GM18505 (cell line): ENCODE measurements at regions not wholly inside any gene's neighbourhood (a gene's known extent, or its start where the extent isn't known, plus 50 kb on each side); places are given as distances from the start of the nearest gene placed in this dataset.

Experiments used
- ATAC-seq: cut with Tn5 transposase; IDR thresholded peaks from one replicate; pipeline ENCODE4 v1.9.1; 2021; ENCODE audit not compliant: unreplicated experiment
- POLR2A ChIP-seq: IDR thresholded peaks from 4 replicates; pipeline ENCODE4 v1.6.1; 2011; ENCODE audit warnings: borderline replicate concordance; ENCODE audit not compliant: insufficient read depth, insufficient read length; ENCODE audit errors: extremely low read depth

GRCh38 chr17:74031316-74032090 lies 172.0 kb upstream of the RPL38 start:
- TF ChIP-seq POLR2A = no peak
- no peak for ATAC-seq

- ATAC-seq = no peak
- no peak for TF ChIP-seq POLR2A
Observed at GRCh38 chr17:74032222-74032621, 171.3 kb upstream of the RPL38 start.

GRCh38 chr17:74037320-74037719 lies 166.2 kb upstream of the RPL38 start:
- TF ChIP-seq POLR2A = no peak
- no peak for ATAC-seq

GRCh38 chr17:74040291-74040690 lies 163.2 kb upstream of the RPL38 start:
- no peak for ATAC-seq
- no peak for TF ChIP-seq POLR2A

GRCh38 chr17:74040729-74041128 lies 162.7 kb upstream of the RPL38 start:
- ATAC-seq = no peak
- TF ChIP-seq POLR2A = no peak

- TF ChIP-seq POLR2A = no peak
- no peak for ATAC-seq
Observed at GRCh38 chr17:74041869-74042640, 161.4 kb upstream of the RPL38 start.

GRCh38 chr17:74042744-74043486 lies 160.6 kb upstream of the RPL38 start:
- ATAC-seq = no peak
- TF ChIP-seq POLR2A = no peak

GRCh38 chr17:74043976-74044375 lies 159.5 kb upstream of the RPL38 start:
- no peak for TF ChIP-seq POLR2A
- no peak for ATAC-seq

- ATAC-seq = no peak
- TF ChIP-seq POLR2A = no peak
Observed at GRCh38 chr17:74045608-74046280, 157.7 kb upstream of the RPL38 start.

GRCh38 chr17:74049167-74049966 lies 154.1 kb upstream of the RPL38 start:
- no peak for ATAC-seq
- no peak for TF ChIP-seq POLR2A

GRCh38 chr17:74049967-74050458 lies 153.5 kb upstream of the RPL38 start:
- TF ChIP-seq POLR2A = no peak
- ATAC-seq = no peak

- no peak for ATAC-seq
- TF ChIP-seq POLR2A = no peak
Observed at GRCh38 chr17:74051348-74051747, 152.1 kb upstream of the RPL38 start.
